A549 (cell line): ENCODE measurements at regions not wholly inside any gene's neighbourhood (a gene's known extent, or its start where the extent isn't known, plus 50 kb on each side); places are given as distances from the start of the nearest gene placed in this dataset.

Source experiments
- FOSL2 ChIP-seq, 2 experiments: fragments of 450-650 bp in 1 of 2; fragments of >200 bp in 1 of 2; sonication (Bioruptor Twin) in 1 of 2; formaldehyde crosslinking; IDR thresholded peaks; 2 replicates each; pipeline versions ENCODE4 v1.5.0 to v1.6.1; 2016 to 2020; ENCODE audit warnings: mild to moderate bottlenecking in 1 of 2, moderate library complexity in 1 of 2
- USF2 ChIP-seq: fragments of 450-650 bp; IDR thresholded peaks from 2 replicates; pipeline ENCODE4 v1.6.1; 2014; ENCODE audit warnings: antibody characterized with exemption

DNA sequence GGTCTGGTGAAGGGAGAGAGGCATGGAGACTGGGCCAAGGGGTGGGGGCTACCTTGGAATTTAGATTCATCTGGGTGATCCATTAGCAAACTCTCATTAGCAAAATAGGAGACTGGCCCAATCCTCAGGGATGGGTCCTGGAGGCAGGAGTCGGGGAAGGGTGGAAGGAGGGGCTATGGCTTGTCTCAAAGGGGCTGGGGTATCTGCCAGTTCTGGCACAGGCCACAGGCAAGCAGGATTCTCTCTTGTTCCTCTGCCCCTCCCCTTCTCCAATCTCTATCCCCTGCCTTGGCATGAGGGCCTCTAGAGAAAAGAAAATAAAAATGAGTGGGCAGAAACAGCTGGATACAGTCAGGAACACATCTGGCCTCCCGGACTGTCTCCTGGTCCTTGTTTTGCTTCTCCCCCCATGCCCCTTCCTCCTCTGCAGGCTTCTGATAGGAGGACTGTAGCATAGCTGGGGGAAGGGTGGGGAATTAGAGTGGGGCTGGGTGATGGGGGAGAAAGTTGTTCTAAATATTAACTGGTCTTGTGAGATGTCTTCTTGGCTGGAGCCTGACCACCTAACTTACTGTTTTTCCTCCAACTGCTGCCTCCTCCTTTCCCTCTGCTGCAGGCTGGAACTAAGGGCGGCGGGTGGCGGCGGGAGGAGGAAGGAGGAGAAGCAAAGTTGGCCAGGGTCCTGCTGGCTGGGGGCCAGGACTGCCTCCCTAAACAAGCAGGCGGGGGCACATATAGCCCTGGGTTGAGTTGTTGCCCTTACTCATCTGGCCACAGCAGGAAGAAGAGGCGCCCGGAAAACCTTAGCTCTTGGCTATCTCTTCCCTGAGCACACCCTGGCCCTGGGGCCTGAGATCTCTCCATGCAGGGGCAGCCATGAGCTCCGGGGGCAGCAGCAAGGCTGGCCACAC, 53.3 kb upstream of the LAS1L start:
- no peak for TF ChIP-seq USF2
- no peak for TF ChIP-seq FOSL2 (IDR thresholded peaks at IDR 0.05)
- TF ChIP-seq FOSL2 (CRISPR knock-in tag; IDR thresholded peaks at IDR 0.05) = no peak
